ENCODE measurements at regions not wholly inside any gene's neighbourhood (a gene's known extent, or its start where the extent isn't known, plus 50 kb on each side); places are given as distances from the start of the nearest gene placed in this dataset.

- TF ChIP-seq ZNF687 (IDR thresholded peaks at IDR 0.05) (no peak), ATF7 (IDR thresholded peaks at IDR 0.05; ENCODE audit: low read depth) (no peak)
Observed at GRCh38 chr5:60336491-60336890, 363.5 kb downstream of the DEPDC1B start (continued).

GRCh38 chr5:60335913-60336312 lies 364.1 kb downstream of the DEPDC1B start:
- ChIA-PET CTCF (no interaction called here), POLR2A (no interaction called here), RAD21 (ENCODE audit: unreplicated experiment) (no interaction called here), SMC1A (ENCODE audit: uncharacterized antibody, unreplicated experiment) (interaction anchor here (1.2 kb wide), 1 partner anchor 25 kb away, joined by 3 read pairs; no protein-coding TSS in a partner anchor)
- Histone ChIP-seq H3K79me2 (ENCODE audit: control insufficient read depth, insufficient read depth, low read length) (no peaks in the 10 kb centered on the region), H3K27ac (ENCODE audit: control insufficient read depth, insufficient read depth) (no peak overlapping the region), H4K20me1 (ENCODE audit: control insufficient read depth, insufficient read depth) (no peaks in the 10 kb centered on the region), H3K4me3 (no peak overlapping the region), H3K4me1 (ENCODE audit: control insufficient read depth, insufficient read depth, low read length) (peaks cover 11% of the 10 kb centered on the region), H3K27me3 (replicated peaks in 1 of 2; ENCODE audit: control insufficient read depth in 2 of 2, insufficient read depth in 2 of 2, low read length in 1 of 2) (no peaks in the 10 kb centered on the region), H3K9me3 (replicated peaks; ENCODE audit: control insufficient read depth, insufficient read depth, low read length) (no peaks in the 10 kb centered on the region; the same call in 2 of the 3 replicates), H3K4me2 (ENCODE audit: control insufficient read depth, insufficient read depth) (no peak overlapping the region), H3K36me3 (ENCODE audit: control insufficient read depth in 2 of 2, insufficient read depth in 2 of 2, low read length in 1 of 2) (no peaks in the 10 kb centered on the region), H2AFZ (ENCODE audit: control insufficient read depth, low read depth, low read length) (no peak overlapping the region), H3K9ac (ENCODE audit: control insufficient read depth, insufficient read depth, low read length) (no peak overlapping the region)
- ATAC-seq, result no peak
- no peak for FAIRE-seq
- in situ Hi-C loops (cut with MboI) (no loop called here), intact Hi-C loops (cut with micrococcal nuclease; ENCODE audit: unreplicated experiment) (no loop called here)
- no peak for DNase-seq (ENCODE audit: low read depth, low spot score)
- WGBS (ENCODE audit: insufficient coverage, insufficient replicate concordance, low lambda C conversion rate, missing lambda C conversion rate), result 100% methylated on average over 2 of the region's 2 CpGs
- TF ChIP-seq KLF5 (IDR thresholded peaks at IDR 0.05; ENCODE audit: partially characterized antibody), result no peak
- no TSS peak for BruUV-seq (replicated peaks)
